ENCODE measurements at regions not wholly inside any gene's neighbourhood (a gene's known extent, or its start where the extent isn't known, plus 50 kb on each side); places are given as distances from the start of the nearest gene placed in this dataset.

DNA sequence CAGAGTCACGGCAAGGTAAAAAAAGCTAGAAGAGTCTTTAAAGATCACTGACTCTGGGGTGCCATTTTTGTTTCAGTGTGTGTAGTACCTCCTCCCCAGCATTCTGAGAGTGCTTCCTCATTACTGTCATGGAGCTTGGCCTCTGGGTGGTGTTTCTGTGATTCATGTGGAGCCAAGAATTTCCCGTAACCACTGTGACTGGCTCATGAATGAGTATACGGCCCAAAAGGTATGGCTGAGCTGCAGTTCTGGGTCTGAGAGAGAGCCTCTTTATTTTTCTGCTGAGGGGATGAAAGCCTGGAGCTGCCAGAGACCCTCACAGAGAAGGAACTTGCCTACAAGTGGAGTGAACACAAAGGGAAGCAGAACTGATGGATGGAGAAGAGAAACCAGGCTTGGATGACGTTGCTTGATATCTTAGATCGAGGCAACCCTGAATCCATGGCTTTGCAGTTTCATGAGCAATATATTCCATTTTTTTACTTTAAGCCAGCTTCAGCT, 85.6 kb downstream of the PTTG1 start:
- TF ChIP-seq EZH2phosphoT487 (IDR thresholded peaks at IDR 0.05; ENCODE audit: borderline replicate concordance, low read depth): no peak
- no peak for TF ChIP-seq CTCF (IDR thresholded peaks at IDR 0.05)
- TF ChIP-seq CHD2 (IDR thresholded peaks at IDR 0.05; ENCODE audit: low read length, partially characterized antibody): no peak
- TF ChIP-seq SIN3A (IDR thresholded peaks at IDR 0.05; ENCODE audit: borderline replicate concordance, low read depth, low read length): no peak
- TF ChIP-seq, protein P1, sequence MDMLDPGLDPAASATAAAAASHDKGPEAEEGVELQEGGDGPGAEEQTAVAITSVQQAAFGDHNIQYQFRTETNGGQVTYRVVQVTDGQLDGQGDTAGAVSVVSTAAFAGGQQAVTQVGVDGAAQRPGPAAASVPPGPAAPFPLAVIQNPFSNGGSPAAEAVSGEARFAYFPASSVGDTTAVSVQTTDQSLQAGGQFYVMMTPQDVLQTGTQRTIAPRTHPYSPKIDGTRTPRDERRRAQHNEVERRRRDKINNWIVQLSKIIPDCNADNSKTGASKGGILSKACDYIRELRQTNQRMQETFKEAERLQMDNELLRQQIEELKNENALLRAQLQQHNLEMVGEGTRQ (IDR thresholded peaks at IDR 0.05; ENCODE audit: borderline replicate concordance, low read depth, low read length): no peak
- no peak for TF ChIP-seq FOXJ3 (CRISPR knock-in tag; IDR thresholded peaks at IDR 0.05)
- TF ChIP-seq RXRA (IDR thresholded peaks at IDR 0.05; ENCODE audit: borderline replicate concordance, low read depth): no peak
- no peak for TF ChIP-seq YY1 (IDR thresholded peaks at IDR 0.05; ENCODE audit: low read depth)
- TF ChIP-seq EP300 (IDR thresholded peaks at IDR 0.05; ENCODE audit: borderline replicate concordance in 1 of 2, low read depth in 1 of 2, low read length in 1 of 2): no peak
- TF ChIP-seq, protein P2, sequence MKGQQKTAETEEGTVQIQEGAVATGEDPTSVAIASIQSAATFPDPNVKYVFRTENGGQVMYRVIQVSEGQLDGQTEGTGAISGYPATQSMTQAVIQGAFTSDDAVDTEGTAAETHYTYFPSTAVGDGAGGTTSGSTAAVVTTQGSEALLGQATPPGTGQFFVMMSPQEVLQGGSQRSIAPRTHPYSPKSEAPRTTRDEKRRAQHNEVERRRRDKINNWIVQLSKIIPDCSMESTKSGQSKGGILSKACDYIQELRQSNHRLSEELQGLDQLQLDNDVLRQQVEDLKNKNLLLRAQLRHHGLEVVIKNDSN (IDR thresholded peaks at IDR 0.05; ENCODE audit: borderline replicate concordance, low read depth): no peak
- no peak for TF ChIP-seq RAD21 (IDR thresholded peaks at IDR 0.05; ENCODE audit: low read length)
